HL-60 (cell line): ENCODE measurements at regions not wholly inside any gene's neighbourhood (a gene's known extent, or its start where the extent isn't known, plus 50 kb on each side); places are given as distances from the start of the nearest gene placed in this dataset.

Experiments
- CTCF ChIP-seq: IDR thresholded peaks from one replicate; pipeline ENCODE4 v1.5.1; 2011; ENCODE audit warnings: low read length, control low read depth, inconsistent platforms; ENCODE audit not compliant: insufficient read depth
- POLR2AphosphoS5 ChIP-seq: IDR thresholded peaks from 2 replicates; pipeline ENCODE4 v1.6.1; 2012; ENCODE audit warnings: low read depth

DNA sequence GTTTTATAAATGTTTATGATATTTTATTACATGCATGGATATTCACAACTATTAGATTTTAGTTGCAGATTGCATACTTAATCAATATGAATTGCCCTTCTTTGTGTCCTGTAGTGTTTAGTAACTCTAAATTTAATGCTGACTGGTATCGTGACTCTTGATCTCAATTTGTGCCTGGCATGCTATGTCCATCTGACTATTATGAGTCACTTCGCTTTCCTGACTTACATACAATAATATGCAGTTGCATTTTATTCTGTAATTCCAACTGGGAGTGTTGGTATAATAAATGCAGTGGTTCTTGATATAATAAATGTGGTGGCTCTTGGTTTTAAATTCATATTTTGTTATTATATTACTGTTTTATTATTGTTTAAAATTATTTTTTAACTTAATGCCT lies 277.5 kb downstream of the LIG4 start:
- no peak for TF ChIP-seq CTCF
- TF ChIP-seq POLR2AphosphoS5 = no peak
